ENCODE measurements at regions not wholly inside any gene's neighbourhood (a gene's known extent, or its start where the extent isn't known, plus 50 kb on each side); places are given as distances from the start of the nearest gene placed in this dataset.
"Not testable (repeated sequence)": the region's sequence is repeated elsewhere in the genome, so short reads cannot be mapped to it uniquely, and the experiment has no call there.

- no peak for DNase-seq
These were observed 74.9 kb downstream of the ALG10 start for GRCh38 chr12:34097213-34097612.

GRCh38 chr12:34105392-34105933 lies 83.2 kb downstream of the ALG10 start:
- DNase-seq, result no peak

- no peak for DNase-seq
These were observed 83.9 kb downstream of the ALG10 start for GRCh38 chr12:34106172-34106571.

- DNase-seq, result no peak
These were observed 84.7 kb downstream of the ALG10 start for GRCh38 chr12:34107016-34107415.

GRCh38 chr12:34107781-34108404 lies 85.6 kb downstream of the ALG10 start:
- DNase-seq, result no peak

- no peak for DNase-seq
These were observed 86.1 kb downstream of the ALG10 start for GRCh38 chr12:34108405-34108803.

- DNase-seq, result no peak
These were observed 86.7 kb downstream of the ALG10 start for GRCh38 chr12:34108967-34109366.

- no peak for DNase-seq
These were observed 87.1 kb downstream of the ALG10 start for GRCh38 chr12:34109390-34109789.

GRCh38 chr12:34109909-34110531 lies 87.7 kb downstream of the ALG10 start:
- DNase-seq, result not testable (repeated sequence)

- DNase-seq, result no peak
These were observed 97.1 kb downstream of the ALG10 start for GRCh38 chr12:34119366-34119765.

- no peak for DNase-seq
These were observed 99.1 kb downstream of the ALG10 start for GRCh38 chr12:34121360-34121759.

GRCh38 chr12:34123092-34123491 lies 100.8 kb downstream of the ALG10 start:
- DNase-seq, result peak; percentile 40 to 55

GRCh38 chr12:34124608-34125007 lies 102.3 kb downstream of the ALG10 start:
- no peak for DNase-seq

GRCh38 chr12:34126239-34126641 lies 103.9 kb downstream of the ALG10 start:
- no peak for DNase-seq

- DNase-seq, result no peak
These were observed 104.5 kb downstream of the ALG10 start for GRCh38 chr12:34126805-34127204.

- not testable (repeated sequence) for DNase-seq
These were observed 105.1 kb downstream of the ALG10 start for GRCh38 chr12:34127379-34127778.

GRCh38 chr12:34142430-34142829 lies 120.1 kb downstream of the ALG10 start:
- DNase-seq, result no peak

- no peak for DNase-seq
These were observed 128.7 kb downstream of the ALG10 start for GRCh38 chr12:34151019-34151418.

GRCh38 chr12:34163443-34163842 lies 141.1 kb downstream of the ALG10 start:
- DNase-seq, result peak; percentile 3 to 17

- no peak for DNase-seq
These were observed 144.2 kb downstream of the ALG10 start for GRCh38 chr12:34166427-34167060.

- DNase-seq, result not testable (repeated sequence)
These were observed 146.2 kb downstream of the ALG10 start for GRCh38 chr12:34168507-34168906.

- no peak for DNase-seq
These were observed 164.2 kb downstream of the ALG10 start for GRCh38 chr12:34186492-34186891.

GRCh38 chr12:34188974-34189373 lies 166.7 kb downstream of the ALG10 start:
- no peak for DNase-seq

GRCh38 chr12:34190054-34190453 lies 167.8 kb downstream of the ALG10 start:
- no peak for DNase-seq
